Fibroblast of lung (primary cell): ENCODE measurements at regions not wholly inside any gene's neighbourhood (a gene's known extent, or its start where the extent isn't known, plus 50 kb on each side); places are given as distances from the start of the nearest gene placed in this dataset.

Source experiments
- EZH2 ChIP-seq: IDR thresholded peaks from 2 replicates; pipeline ENCODE4 v1.5.1; 2012; ENCODE audit warnings: low read length, control low read depth, mild to moderate bottlenecking; ENCODE audit errors: missing control alignments
- TF ChIP-seq, protein P1 (sequence below), 2 donors: IDR thresholded peaks in 1 of 2; conservative IDR thresholded peaks in 1 of 2; 1 replicate in 1 of 2; 2 replicates in 1 of 2; pipeline ENCODE4 v1.5.1; 2011 to 2012; ENCODE audit warnings: low read length in 2 of 2, control low read depth in 1 of 2, inconsistent platforms in 1 of 2, low read depth in 1 of 2, mild to moderate bottlenecking in 1 of 2

DNA sequence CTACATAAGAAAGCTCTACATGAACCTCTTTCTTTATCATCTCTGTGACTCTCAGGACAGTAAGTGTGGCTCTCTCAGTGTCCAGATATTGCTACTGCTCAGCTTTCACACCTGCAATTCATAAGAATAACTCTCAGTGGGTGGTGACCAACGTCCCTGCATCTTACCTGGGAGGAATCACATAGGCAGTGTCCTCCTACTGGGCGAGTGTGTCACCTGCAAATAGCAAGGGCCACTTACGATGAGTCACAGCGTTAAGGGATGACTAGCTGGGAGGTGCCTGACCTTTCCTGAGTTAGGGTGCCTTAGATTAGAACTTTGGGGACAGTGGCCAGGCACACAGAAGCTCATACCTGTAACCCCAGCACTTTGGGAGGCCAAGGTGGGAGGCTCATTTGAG lies 90.8 kb upstream of the C3orf80 start:
- TF ChIP-seq, protein P1, sequence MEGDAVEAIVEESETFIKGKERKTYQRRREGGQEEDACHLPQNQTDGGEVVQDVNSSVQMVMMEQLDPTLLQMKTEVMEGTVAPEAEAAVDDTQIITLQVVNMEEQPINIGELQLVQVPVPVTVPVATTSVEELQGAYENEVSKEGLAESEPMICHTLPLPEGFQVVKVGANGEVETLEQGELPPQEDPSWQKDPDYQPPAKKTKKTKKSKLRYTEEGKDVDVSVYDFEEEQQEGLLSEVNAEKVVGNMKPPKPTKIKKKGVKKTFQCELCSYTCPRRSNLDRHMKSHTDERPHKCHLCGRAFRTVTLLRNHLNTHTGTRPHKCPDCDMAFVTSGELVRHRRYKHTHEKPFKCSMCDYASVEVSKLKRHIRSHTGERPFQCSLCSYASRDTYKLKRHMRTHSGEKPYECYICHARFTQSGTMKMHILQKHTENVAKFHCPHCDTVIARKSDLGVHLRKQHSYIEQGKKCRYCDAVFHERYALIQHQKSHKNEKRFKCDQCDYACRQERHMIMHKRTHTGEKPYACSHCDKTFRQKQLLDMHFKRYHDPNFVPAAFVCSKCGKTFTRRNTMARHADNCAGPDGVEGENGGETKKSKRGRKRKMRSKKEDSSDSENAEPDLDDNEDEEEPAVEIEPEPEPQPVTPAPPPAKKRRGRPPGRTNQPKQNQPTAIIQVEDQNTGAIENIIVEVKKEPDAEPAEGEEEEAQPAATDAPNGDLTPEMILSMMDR (conservative IDR thresholded peaks at IDR 0.05 in 1 of 2, IDR thresholded peaks at IDR 0.05 in 1 of 2; ENCODE audit: low read depth in 1 of 2, low read length in 2 of 2): no peak
- no peak for TF ChIP-seq EZH2
